Parathyroid adenoma (tissue), 2 donors: ENCODE measurements at regions not wholly inside any gene's neighbourhood (a gene's known extent, or its start where the extent isn't known, plus 50 kb on each side); places are given as distances from the start of the nearest gene placed in this dataset.

Experiments used
- H2AFZ ChIP-seq: fragments of 300-600 bp; sonication (generic); one replicate; pipeline ENCODE4 v1.7.0; 2017; ENCODE audit warnings: antibody characterized with exemption, mild to moderate bottlenecking
- H3K27ac ChIP-seq: fragments of 300-600 bp; sonication (generic); one replicate; pipeline ENCODE4 v1.7.0; 2017
- H3K27me3 ChIP-seq: fragments of 300-600 bp; sonication (generic); one replicate; pipeline ENCODE4 v1.7.0; 2017; ENCODE audit warnings: low read length; ENCODE audit not compliant: control insufficient read depth, insufficient read depth
- H3K36me3 ChIP-seq: fragments of 300-600 bp; sonication (generic); one replicate; pipeline ENCODE4 v1.7.0; 2017; ENCODE audit warnings: low read length; ENCODE audit not compliant: control insufficient read depth, insufficient read depth
- H3K4me1 ChIP-seq: fragments of 300-600 bp; sonication (generic); one replicate; pipeline ENCODE4 v1.7.0; 2017; ENCODE audit warnings: control low read depth
- H3K4me2 ChIP-seq: fragments of 300-600 bp; sonication (generic); one replicate; pipeline ENCODE4 v1.7.0; 2017; ENCODE audit warnings: low read length
- H3K4me3 ChIP-seq: fragments of 300-600 bp; sonication (generic); one replicate; pipeline ENCODE4 v1.7.0; 2017; ENCODE audit warnings: low read depth, low read length
- H3K79me2 ChIP-seq: fragments of 300-600 bp; sonication (generic); one replicate; pipeline ENCODE4 v1.7.0; 2017; ENCODE audit warnings: control low read depth
- H3K9ac ChIP-seq: fragments of 300-600 bp; sonication (generic); one replicate; pipeline ENCODE4 v1.7.0; 2017; ENCODE audit warnings: mild to moderate bottlenecking
- H3K9me3 ChIP-seq: fragments of 300-600 bp; sonication (generic); one replicate; pipeline ENCODE4 v1.7.0; 2017; ENCODE audit warnings: low read length; ENCODE audit not compliant: control insufficient read depth
- TF ChIP-seq, protein P1 (sequence below): fragments of 300-600 bp; sonication (generic); IDR thresholded peaks from one replicate; pipeline ENCODE4 v1.7.0; 2017; ENCODE audit warnings: antibody characterized with exemption, mild to moderate bottlenecking
- donor health status: primary hyperparathyroidism.

- Histone ChIP-seq H3K27ac (no peak overlapping the region), H3K27me3 (no peaks in the 10 kb centered on the region), H3K9me3 (no peaks in the 10 kb centered on the region), H3K9ac (no peak overlapping the region), H3K4me2 (no peak overlapping the region), H3K36me3 (no peaks in the 10 kb centered on the region), H3K79me2 (no peaks in the 10 kb centered on the region), H3K4me1 (no peaks in the 10 kb centered on the region), H3K4me3 (no peak overlapping the region), H2AFZ (no peak overlapping the region)
- TF ChIP-seq, protein P1, sequence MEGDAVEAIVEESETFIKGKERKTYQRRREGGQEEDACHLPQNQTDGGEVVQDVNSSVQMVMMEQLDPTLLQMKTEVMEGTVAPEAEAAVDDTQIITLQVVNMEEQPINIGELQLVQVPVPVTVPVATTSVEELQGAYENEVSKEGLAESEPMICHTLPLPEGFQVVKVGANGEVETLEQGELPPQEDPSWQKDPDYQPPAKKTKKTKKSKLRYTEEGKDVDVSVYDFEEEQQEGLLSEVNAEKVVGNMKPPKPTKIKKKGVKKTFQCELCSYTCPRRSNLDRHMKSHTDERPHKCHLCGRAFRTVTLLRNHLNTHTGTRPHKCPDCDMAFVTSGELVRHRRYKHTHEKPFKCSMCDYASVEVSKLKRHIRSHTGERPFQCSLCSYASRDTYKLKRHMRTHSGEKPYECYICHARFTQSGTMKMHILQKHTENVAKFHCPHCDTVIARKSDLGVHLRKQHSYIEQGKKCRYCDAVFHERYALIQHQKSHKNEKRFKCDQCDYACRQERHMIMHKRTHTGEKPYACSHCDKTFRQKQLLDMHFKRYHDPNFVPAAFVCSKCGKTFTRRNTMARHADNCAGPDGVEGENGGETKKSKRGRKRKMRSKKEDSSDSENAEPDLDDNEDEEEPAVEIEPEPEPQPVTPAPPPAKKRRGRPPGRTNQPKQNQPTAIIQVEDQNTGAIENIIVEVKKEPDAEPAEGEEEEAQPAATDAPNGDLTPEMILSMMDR, result no peak
These were observed 164.7 kb upstream of the FAM98A start for GRCh38 chr2:33763671-33764310.

GRCh38 chr2:33762636-33763035 is 163.5 kb upstream of the FAM98A start:
- no peaks in the 10 kb centered on the region for H3K9me3 ChIP-seq
- H3K4me3 ChIP-seq, result no peak overlapping the region
- H2AFZ ChIP-seq, result no peak overlapping the region
- H3K79me2 ChIP-seq, result no peaks in the 10 kb centered on the region
- no peaks in the 10 kb centered on the region for H3K36me3 ChIP-seq
- H3K4me2 ChIP-seq, result no peak overlapping the region
- no peaks in the 10 kb centered on the region for H3K4me1 ChIP-seq
- H3K27me3 ChIP-seq, result no peaks in the 10 kb centered on the region
- H3K27ac ChIP-seq, result no peak overlapping the region
- H3K9ac ChIP-seq, result no peak overlapping the region
- TF ChIP-seq, protein P1, result no peak

GRCh38 chr2:33746208-33746800 is 147.2 kb upstream of the FAM98A start:
- Histone ChIP-seq H2AFZ (no peak overlapping the region), H3K4me3 (no peak overlapping the region), H3K9me3 (no peaks in the 10 kb centered on the region), H3K9ac (no peak overlapping the region), H3K4me1 (no peaks in the 10 kb centered on the region), H3K27ac (no peak overlapping the region), H3K79me2 (no peaks in the 10 kb centered on the region), H3K27me3 (no peaks in the 10 kb centered on the region), H3K36me3 (no peaks in the 10 kb centered on the region), H3K4me2 (no peak overlapping the region)
- TF ChIP-seq, protein P1, result no peak

DNA sequence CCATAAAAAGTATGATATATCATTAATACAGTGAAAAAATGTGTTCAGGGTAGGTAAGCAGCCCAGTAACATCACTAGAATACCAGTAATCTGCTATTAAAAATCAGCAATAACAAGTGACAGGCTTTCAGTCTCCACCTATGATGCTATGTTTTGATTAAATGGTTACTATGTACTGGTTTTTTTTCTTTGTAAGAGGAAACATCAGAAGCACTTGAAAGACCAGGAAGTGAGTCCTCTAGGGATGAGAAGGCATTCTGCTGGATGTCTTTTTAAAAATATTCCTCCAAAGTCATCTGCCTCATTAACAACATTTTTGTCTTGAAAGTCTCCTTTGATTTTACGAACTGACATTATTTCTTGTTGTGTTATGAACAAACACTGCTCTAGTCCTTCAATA is 136.0 kb upstream of the FAM98A start:
- Histone ChIP-seq H3K79me2 (no peaks in the 10 kb centered on the region), H3K27me3 (no peaks in the 10 kb centered on the region), H3K36me3 (no peaks in the 10 kb centered on the region), H3K9me3 (no peaks in the 10 kb centered on the region), H3K4me2 (no peak overlapping the region), H3K4me1 (no peaks in the 10 kb centered on the region), H2AFZ (no peak overlapping the region), H3K4me3 (no peak overlapping the region), H3K9ac (no peak overlapping the region), H3K27ac (no peak overlapping the region)
- TF ChIP-seq, protein P1, result no peak

- H3K9ac ChIP-seq, result no peak overlapping the region
- TF ChIP-seq, protein P1, result no peak
- H3K4me2 ChIP-seq, result no peak overlapping the region
- no peaks in the 10 kb centered on the region for H3K27me3 ChIP-seq
- H3K27ac ChIP-seq, result no peak overlapping the region
- no peaks in the 10 kb centered on the region for H3K79me2 ChIP-seq
- H2AFZ ChIP-seq, result no peak overlapping the region
- H3K36me3 ChIP-seq, result no peaks in the 10 kb centered on the region
- no peak overlapping the region for H3K4me3 ChIP-seq
- no peaks in the 10 kb centered on the region for H3K9me3 ChIP-seq
- no peaks in the 10 kb centered on the region for H3K4me1 ChIP-seq
These were observed 131.7 kb upstream of the FAM98A start for GRCh38 chr2:33730804-33731203.
